Gastrocnemius medialis (tissue), 4 donors: ENCODE measurements at regions not wholly inside any gene's neighbourhood (a gene's known extent, or its start where the extent isn't known, plus 50 kb on each side); places are given as distances from the start of the nearest gene placed in this dataset.
"Not testable (repeated sequence)": the region's sequence is repeated elsewhere in the genome, so short reads cannot be mapped to it uniquely, and the experiment has no call there.

Source experiments
- ATAC-seq, 2 donors: fragments of 150-250 bp; one replicate each; pipeline ENCODE4 v1.9.1; 2016
- DNase-seq, 2 donors: peaks; one replicate each; pipeline ENCODE4 v3.0.0-alpha.2; 2019
- H3K27ac ChIP-seq, 4 donors: fragments of 200-600 bp; sonication (generic); 1 replicate in 1 of 4; 2 replicates in 3 of 4; pipeline ENCODE4 v1.5.1; 2016 to 2018; ENCODE audit warnings: mild to moderate bottlenecking in 2 of 4, moderate library complexity in 1 of 4
- H3K27me3 ChIP-seq, 3 donors: fragments of 200-600 bp; sonication (generic) in 2 of 3; 1 replicate in 1 of 3; 2 replicates in 2 of 3; pipeline versions ENCODE4 v1.5.1 to v1.6.0; 2016 to 2019; ENCODE audit warnings: mild to moderate bottlenecking in 1 of 3, moderate library complexity in 1 of 3
- H3K36me3 ChIP-seq, 2 donors: fragments of 200-600 bp; sonication (generic) in 1 of 2; one replicate each; pipeline ENCODE4 v1.5.1; 2017 to 2018
- H3K4me1 ChIP-seq, 2 donors: fragments of 200-600 bp; sonication (generic) in 1 of 2; one replicate each; pipeline ENCODE4 v1.5.1; 2016 to 2017; ENCODE audit warnings: mild to moderate bottlenecking in 2 of 2
- H3K4me3 ChIP-seq, 4 donors: fragments of 200-600 bp; sonication (generic) in 3 of 4; 1 replicate in 1 of 4; 2 replicates in 3 of 4; pipeline ENCODE4 v1.5.1; 2016 to 2019; ENCODE audit warnings: mild to moderate bottlenecking in 2 of 4
- H3K9me3 ChIP-seq, 3 donors: fragments of 200-600 bp; sonication (generic) in 2 of 3; 1 replicate in 1 of 3; 2 replicates in 2 of 3; pipeline ENCODE4 v1.5.1; 2016 to 2019
- CTCF ChIP-seq, 5 experiments: fragments of 450-650 bp in 3 of 5; fragments of 200-600 bp in 2 of 5; sonication (generic) in 2 of 5; IDR thresholded peaks in 4 of 5; conservative IDR thresholded peaks in 1 of 5; 1 replicate in 4 of 5; 2 replicates in 1 of 5; pipeline ENCODE4 v1.5.1; 2016 to 2019; ENCODE audit warnings: antibody characterized with exemption in 5 of 5, mild to moderate bottlenecking in 3 of 5, moderate library complexity in 3 of 5
- POLR2A ChIP-seq, 2 donors: fragments of 450-650 bp; IDR thresholded peaks; one replicate each; pipeline ENCODE4 v1.6.1; 2017; ENCODE audit warnings: antibody characterized with exemption in 2 of 2, mild to moderate bottlenecking in 2 of 2, moderate library complexity in 2 of 2
- in situ Hi-C, 4 donors: fragments of 200-750 bp; cut with MboI; loops; one replicate each; pipeline versions ENCODE4 v1.15.0 to v1.8.0; 2017; ENCODE audit warnings: low sequenced_read_pairs in 4 of 4
- intact Hi-C: fragments of 100-400 bp; cut with DNase I; formaldehyde crosslinking; loops from one replicate; pipeline ENCODE4 v1.15.1; 2023; ENCODE audit warnings: low total_unique reads

DNA sequence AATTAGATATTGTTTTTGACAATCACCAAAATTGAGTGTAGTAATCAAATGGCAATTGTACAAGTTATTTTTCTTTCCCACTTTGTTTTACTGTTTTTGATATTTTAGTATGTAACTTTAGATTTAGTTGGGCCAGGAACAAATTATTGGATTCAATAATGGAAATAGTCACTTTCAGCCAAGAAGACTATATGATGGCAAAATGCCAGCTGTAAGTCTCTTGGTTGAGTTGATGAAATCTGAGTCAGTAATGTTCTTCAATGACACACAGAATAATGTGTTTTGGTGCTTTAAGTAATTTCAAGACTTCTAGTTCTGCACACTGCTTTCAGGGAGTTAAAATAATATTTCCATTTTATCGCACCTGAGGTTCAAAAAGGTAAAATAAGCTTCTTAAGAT lies 2022.0 kb upstream of the CELF4 start:
- H3K36me3 ChIP-seq = no peaks in the 10 kb centered on the region
- H3K27ac ChIP-seq = no peak overlapping the region
- no peaks in the 10 kb centered on the region for H3K9me3 ChIP-seq
- TF ChIP-seq POLR2A (IDR thresholded peaks at IDR 0.05) = no peak
- TF ChIP-seq CTCF (IDR thresholded peaks at IDR 0.05 in 4 of 5, conservative IDR thresholded peaks at IDR 0.05 in 1 of 5) = no peak
- in situ Hi-C loops (no loop called here), intact Hi-C loops (no loop called here)
- H3K4me1 ChIP-seq = no peaks in the 10 kb centered on the region
- no peak for ATAC-seq
- no peaks in the 10 kb centered on the region for H3K27me3 ChIP-seq
- H3K4me3 ChIP-seq = no peak overlapping the region
- no peak for DNase-seq

- TF ChIP-seq POLR2A (IDR thresholded peaks at IDR 0.05) = no peak
- TF ChIP-seq CTCF (IDR thresholded peaks at IDR 0.05 in 4 of 5, conservative IDR thresholded peaks at IDR 0.05 in 1 of 5) = no peak
- no peak for ATAC-seq
- intact Hi-C loops (no loop called here), in situ Hi-C loops (no loop called here)
- no peaks in the 10 kb centered on the region for H3K9me3 ChIP-seq
- H3K27ac ChIP-seq = no peak overlapping the region
- no peak for DNase-seq
- no peaks in the 10 kb centered on the region for H3K4me1 ChIP-seq
- H3K27me3 ChIP-seq = no peaks in the 10 kb centered on the region
- H3K4me3 ChIP-seq = no peak overlapping the region
- no peaks in the 10 kb centered on the region for H3K36me3 ChIP-seq
Observed at GRCh38 chr18:39586741-39587140, 2021.1 kb upstream of the CELF4 start.

DNA sequence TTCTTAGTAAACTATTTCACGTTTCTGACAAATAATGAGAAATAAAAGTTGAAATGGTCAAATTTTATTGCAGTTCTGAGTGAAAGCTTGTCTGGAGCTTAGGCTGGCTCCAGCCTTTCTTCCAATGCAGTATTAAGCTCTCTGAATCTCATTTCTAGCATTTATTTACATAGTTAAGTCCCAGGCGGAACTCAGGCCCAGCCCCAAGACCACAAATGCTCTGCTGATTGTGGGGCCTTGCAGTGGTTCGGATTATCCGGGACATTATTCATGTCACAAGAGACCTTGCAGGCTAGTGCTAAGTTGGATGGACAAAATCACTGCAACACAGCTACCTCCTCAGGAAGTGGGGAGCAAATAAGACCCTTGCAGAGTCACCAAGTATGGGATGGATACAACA lies 2009.3 kb upstream of the CELF4 start:
- Histone ChIP-seq H3K4me1 (no peaks in the 10 kb centered on the region), H3K27me3 (no peaks in the 10 kb centered on the region), H3K4me3 (no peak overlapping the region), H3K9me3 (no peaks in the 10 kb centered on the region), H3K27ac (no peak overlapping the region), H3K36me3 (no peaks in the 10 kb centered on the region)
- ATAC-seq = no peak
- intact Hi-C loops (no loop called here), in situ Hi-C loops (no loop called here)
- DNase-seq = no peak
- TF ChIP-seq POLR2A (IDR thresholded peaks at IDR 0.05) (no peak), CTCF (IDR thresholded peaks at IDR 0.05 in 4 of 5, conservative IDR thresholded peaks at IDR 0.05 in 1 of 5) (no peak)

GRCh38 chr18:39571511-39571910 lies 2005.9 kb upstream of the CELF4 start:
- Histone ChIP-seq H3K4me3 (no peak overlapping the region), H3K27ac (no peak overlapping the region), H3K4me1 (no peaks in the 10 kb centered on the region), H3K27me3 (no peaks in the 10 kb centered on the region), H3K36me3 (no peaks in the 10 kb centered on the region), H3K9me3 (no peaks in the 10 kb centered on the region)
- no peak for DNase-seq
- no peak for TF ChIP-seq POLR2A (IDR thresholded peaks at IDR 0.05)
- peak in 1 of 5 experiments; percentile 16 for TF ChIP-seq CTCF (IDR thresholded peaks at IDR 0.05 in 4 of 5, conservative IDR thresholded peaks at IDR 0.05 in 1 of 5)
- in situ Hi-C loops = no loop called here
- intact Hi-C loops = no loop called here
- ATAC-seq = no peak

GRCh38 chr18:39565551-39566230 lies 2000.1 kb upstream of the CELF4 start:
- H3K27me3 ChIP-seq, intact Hi-C loops, H3K36me3 ChIP-seq, ATAC-seq, H3K4me3 ChIP-seq, in situ Hi-C loops, DNase-seq, H3K4me1 ChIP-seq, H3K27ac ChIP-seq, H3K9me3 ChIP-seq: not testable (repeated sequence)
